ENCODE measurements at regions not wholly inside any gene's neighbourhood (a gene's known extent, or its start where the extent isn't known, plus 50 kb on each side); places are given as distances from the start of the nearest gene placed in this dataset.
A peak's percentile ranks its signal among the peaks of the same experiment; 100 is the strongest.

- Histone ChIP-seq H3K4me3 (ENCODE audit: severe bottlenecking) (no peak overlapping the region), H3K27ac (ENCODE audit: poor library complexity, severe bottlenecking) (no peak overlapping the region), H3K36me3 (ENCODE audit: low read depth) (no peaks in the 10 kb centered on the region), H3K27me3 (ENCODE audit: insufficient read depth, poor library complexity, severe bottlenecking) (peaks cover 7% of the 10 kb centered on the region), H3K9me3 (ENCODE audit: severe bottlenecking) (no peaks in the 10 kb centered on the region), H3K4me1 (ENCODE audit: insufficient read depth, poor library complexity, severe bottlenecking) (no peaks in the 10 kb centered on the region)
- ATAC-seq (ENCODE audit: low read depth), result no peak
- no peak for TF ChIP-seq CTCF (IDR thresholded peaks at IDR 0.05; ENCODE audit: poor library complexity, severe bottlenecking)
- no peak for DNase-seq (ENCODE audit: low spot score)
Observed at GRCh38 chr15:31866248-31866647, 164.1 kb upstream of the CHRNA7 start.

GRCh38 chr15:31867536-31868442, 162.5 kb upstream of the CHRNA7 start:
- H3K27ac ChIP-seq (ENCODE audit: poor library complexity, severe bottlenecking), result no peak overlapping the region
- no peaks in the 10 kb centered on the region for H3K9me3 ChIP-seq (ENCODE audit: severe bottlenecking)
- peaks cover 7% of the 10 kb centered on the region for H3K27me3 ChIP-seq (ENCODE audit: insufficient read depth, poor library complexity, severe bottlenecking)
- peak; percentile 97 for TF ChIP-seq CTCF (IDR thresholded peaks at IDR 0.05; ENCODE audit: poor library complexity, severe bottlenecking)
- H3K4me1 ChIP-seq (ENCODE audit: insufficient read depth, poor library complexity, severe bottlenecking), result no peaks in the 10 kb centered on the region
- ATAC-seq (ENCODE audit: low read depth) (peak; percentile 43; the same call in 2 of the 3 replicates), DNase-seq (ENCODE audit: low spot score) (no peak)
- H3K36me3 ChIP-seq (ENCODE audit: low read depth), result no peaks in the 10 kb centered on the region
- H3K4me3 ChIP-seq (ENCODE audit: severe bottlenecking), result no peak overlapping the region

GRCh38 chr15:31869686-31870307, 160.5 kb upstream of the CHRNA7 start:
- TF ChIP-seq CTCF (IDR thresholded peaks at IDR 0.05; ENCODE audit: poor library complexity, severe bottlenecking), result no peak
- H3K4me1 ChIP-seq (ENCODE audit: insufficient read depth, poor library complexity, severe bottlenecking), result no peaks in the 10 kb centered on the region
- no peaks in the 10 kb centered on the region for H3K9me3 ChIP-seq (ENCODE audit: severe bottlenecking)
- H3K27ac ChIP-seq (ENCODE audit: poor library complexity, severe bottlenecking), result no peak overlapping the region
- DNase-seq (ENCODE audit: low spot score) (no peak), ATAC-seq (ENCODE audit: low read depth) (peak; percentile 2; the same call in 1 of the 3 replicates)
- peaks cover 23% of the 10 kb centered on the region for H3K27me3 ChIP-seq (ENCODE audit: insufficient read depth, poor library complexity, severe bottlenecking)
- peak overlapping the region; percentile 68 for H3K4me3 ChIP-seq (ENCODE audit: severe bottlenecking)
- no peaks in the 10 kb centered on the region for H3K36me3 ChIP-seq (ENCODE audit: low read depth)

DNA sequence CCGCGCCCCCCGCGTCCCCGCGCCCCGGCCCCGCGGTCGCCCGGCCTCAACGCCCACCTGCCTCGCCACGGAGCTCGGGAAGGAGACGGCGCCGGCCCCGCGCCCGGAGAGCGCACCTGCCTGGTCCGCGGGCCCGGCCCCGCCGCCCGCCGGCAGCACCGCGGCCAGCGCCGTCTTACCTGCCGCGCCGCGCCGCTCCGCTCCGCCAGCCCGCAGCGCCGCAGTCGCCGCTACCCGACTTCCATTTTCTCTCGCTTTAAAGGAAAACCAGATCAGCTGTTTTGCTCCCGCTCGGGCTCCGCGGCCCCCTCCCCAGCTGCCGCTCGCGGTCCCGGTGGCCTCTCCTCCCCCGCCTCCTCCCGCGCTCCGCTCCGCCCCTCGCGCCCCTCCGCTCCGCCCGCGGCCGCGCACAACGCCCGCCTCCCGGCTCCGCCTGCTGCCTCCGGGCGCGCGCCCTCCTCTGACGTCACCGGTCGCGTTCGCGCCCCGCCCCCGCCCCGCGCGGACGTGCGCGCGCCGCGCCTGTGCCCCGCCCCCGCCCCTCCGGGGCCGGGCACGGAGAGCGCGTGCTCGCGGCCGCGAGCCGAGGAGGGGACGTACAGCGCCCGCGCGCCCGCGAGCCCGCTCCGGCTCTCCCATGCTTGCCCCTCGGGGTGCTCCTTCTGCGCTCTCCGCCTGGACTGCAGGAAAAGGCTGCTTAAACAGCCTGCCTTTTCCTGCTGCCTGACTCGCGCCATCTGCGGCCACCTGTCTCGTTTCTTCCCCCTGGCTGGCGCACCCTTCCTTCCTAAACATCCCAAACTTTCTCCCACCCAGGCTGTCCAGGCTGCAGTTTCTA, 159.8 kb upstream of the CHRNA7 start, which contains the start of gene OTUD7A:
Gene OTUD7A, minus strand, starts transcription at position 346 of the 838 bp plus-strand sequence.
- H3K4me1 ChIP-seq (ENCODE audit: insufficient read depth, poor library complexity, severe bottlenecking), result no peaks in the 10 kb centered on the region
- TF ChIP-seq CTCF (IDR thresholded peaks at IDR 0.05; ENCODE audit: poor library complexity, severe bottlenecking), result no peak
- no peak within 1 kb of the TSS for H3K27ac ChIP-seq (ENCODE audit: poor library complexity, severe bottlenecking)
- DNase-seq (ENCODE audit: low spot score) (peak; percentile 83), ATAC-seq (ENCODE audit: low read depth) (peak; percentile 81)
- H3K27me3 ChIP-seq (ENCODE audit: insufficient read depth, poor library complexity, severe bottlenecking), result peaks cover 23% of the 10 kb centered on the region
- no peaks in the 10 kb centered on the region for H3K9me3 ChIP-seq (ENCODE audit: severe bottlenecking)
- no peaks in the 10 kb centered on the region for H3K36me3 ChIP-seq (ENCODE audit: low read depth)
- peak within 1 kb of the TSS; percentile 68 for H3K4me3 ChIP-seq (ENCODE audit: severe bottlenecking)
